K562 (cell line): ENCODE measurements at regions not wholly inside any gene's neighbourhood (a gene's known extent, or its start where the extent isn't known, plus 50 kb on each side); places are given as distances from the start of the nearest gene placed in this dataset.

Source experiments
- BDP1 ChIP-seq: IDR thresholded peaks from 3 replicates; pipeline ENCODE4 v1.6.1; 2011; ENCODE audit not compliant: insufficient read length, insufficient read depth
- CREB1 ChIP-seq, 2 experiments: sonication (generic) in 1 of 2; formaldehyde crosslinking in 1 of 2; IDR thresholded peaks; 2 replicates each; pipeline versions ENCODE4 v1.6.1 to v1.8.0; 2012 to 2022; ENCODE audit warnings: inconsistent platforms in 1 of 2, mild to moderate bottlenecking in 1 of 2, missing genetic modification reagents in 1 of 2, moderate library complexity in 1 of 2
- CSDE1 ChIP-seq, 2 experiments: fragments of 450-650 bp; IDR thresholded peaks; 2 replicates each; pipeline ENCODE4 v1.6.1; 2016; ENCODE audit warnings: mild to moderate bottlenecking in 1 of 2
- HMG20A ChIP-seq: fragments of 450-650 bp; formaldehyde crosslinking; conservative IDR thresholded peaks from 2 replicates; pipeline ENCODE4 v1.4.0; 2020; ENCODE audit warnings: mild to moderate bottlenecking, mixed read lengths
- NCOR1 ChIP-seq: fragments of 450-650 bp; IDR thresholded peaks from 2 replicates; pipeline ENCODE4 v1.6.1; 2016; ENCODE audit warnings: mild to moderate bottlenecking, moderate library complexity
- TFAM ChIP-seq: fragments of 250-450 bp; sonication (Bioruptor Pico); conservative IDR thresholded peaks from 2 replicates; pipeline ENCODE4 v1.5.0; 2021; ENCODE audit warnings: mild to moderate bottlenecking, moderate library complexity
- ZNF57 ChIP-seq: fragments of 450-650 bp; formaldehyde crosslinking; IDR thresholded peaks from 2 replicates; pipeline ENCODE4 v1.4.0; 2020; ENCODE audit warnings: mild to moderate bottlenecking, moderate library complexity
- TF ChIP-seq, protein P1 (sequence below), 2 experiments: fragments of 450-650 bp; IDR thresholded peaks; 2 replicates each; pipeline ENCODE4 v1.6.1; 2016; ENCODE audit warnings: mild to moderate bottlenecking in 2 of 2, borderline replicate concordance in 1 of 2, low read depth in 1 of 2, moderate library complexity in 1 of 2
- TF ChIP-seq, protein P2 (sequence below): sonication (generic); IDR thresholded peaks from 2 replicates; pipeline ENCODE4 v1.6.1; 2016
- TF ChIP-seq, protein P3 (sequence below): fragments of 450-650 bp; formaldehyde crosslinking; IDR thresholded peaks from 2 replicates; pipeline ENCODE4 v1.4.0; 2020; ENCODE audit warnings: mild to moderate bottlenecking, moderate library complexity
- TF ChIP-seq, protein P4 (sequence below): fragments of 450-650 bp; IDR thresholded peaks from one replicate; pipeline ENCODE4 v1.6.1; 2018; ENCODE audit warnings: mild to moderate bottlenecking, moderate library complexity; ENCODE audit not compliant: partially characterized antibody

DNA sequence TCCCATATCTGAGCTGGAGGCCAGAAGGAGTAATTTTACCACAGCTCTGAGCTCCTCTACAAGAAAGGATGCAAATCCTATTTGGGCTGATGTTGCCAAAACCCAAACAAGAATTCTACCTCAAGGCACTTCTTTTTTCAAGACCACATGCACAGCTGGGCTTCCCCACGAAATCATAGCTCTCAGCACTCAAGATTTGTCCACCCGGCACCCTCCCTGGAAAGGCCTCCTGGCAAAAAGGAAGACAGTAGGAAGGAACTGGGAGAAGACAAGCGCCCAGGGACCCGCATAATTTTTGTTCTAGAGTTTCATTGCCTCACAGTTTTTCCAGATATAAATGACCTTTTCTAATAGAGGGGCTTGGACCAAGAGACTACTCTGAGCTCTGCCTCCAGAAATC is 90.5 kb downstream of the BANF2 start (continued):
- TF ChIP-seq, protein P1, sequence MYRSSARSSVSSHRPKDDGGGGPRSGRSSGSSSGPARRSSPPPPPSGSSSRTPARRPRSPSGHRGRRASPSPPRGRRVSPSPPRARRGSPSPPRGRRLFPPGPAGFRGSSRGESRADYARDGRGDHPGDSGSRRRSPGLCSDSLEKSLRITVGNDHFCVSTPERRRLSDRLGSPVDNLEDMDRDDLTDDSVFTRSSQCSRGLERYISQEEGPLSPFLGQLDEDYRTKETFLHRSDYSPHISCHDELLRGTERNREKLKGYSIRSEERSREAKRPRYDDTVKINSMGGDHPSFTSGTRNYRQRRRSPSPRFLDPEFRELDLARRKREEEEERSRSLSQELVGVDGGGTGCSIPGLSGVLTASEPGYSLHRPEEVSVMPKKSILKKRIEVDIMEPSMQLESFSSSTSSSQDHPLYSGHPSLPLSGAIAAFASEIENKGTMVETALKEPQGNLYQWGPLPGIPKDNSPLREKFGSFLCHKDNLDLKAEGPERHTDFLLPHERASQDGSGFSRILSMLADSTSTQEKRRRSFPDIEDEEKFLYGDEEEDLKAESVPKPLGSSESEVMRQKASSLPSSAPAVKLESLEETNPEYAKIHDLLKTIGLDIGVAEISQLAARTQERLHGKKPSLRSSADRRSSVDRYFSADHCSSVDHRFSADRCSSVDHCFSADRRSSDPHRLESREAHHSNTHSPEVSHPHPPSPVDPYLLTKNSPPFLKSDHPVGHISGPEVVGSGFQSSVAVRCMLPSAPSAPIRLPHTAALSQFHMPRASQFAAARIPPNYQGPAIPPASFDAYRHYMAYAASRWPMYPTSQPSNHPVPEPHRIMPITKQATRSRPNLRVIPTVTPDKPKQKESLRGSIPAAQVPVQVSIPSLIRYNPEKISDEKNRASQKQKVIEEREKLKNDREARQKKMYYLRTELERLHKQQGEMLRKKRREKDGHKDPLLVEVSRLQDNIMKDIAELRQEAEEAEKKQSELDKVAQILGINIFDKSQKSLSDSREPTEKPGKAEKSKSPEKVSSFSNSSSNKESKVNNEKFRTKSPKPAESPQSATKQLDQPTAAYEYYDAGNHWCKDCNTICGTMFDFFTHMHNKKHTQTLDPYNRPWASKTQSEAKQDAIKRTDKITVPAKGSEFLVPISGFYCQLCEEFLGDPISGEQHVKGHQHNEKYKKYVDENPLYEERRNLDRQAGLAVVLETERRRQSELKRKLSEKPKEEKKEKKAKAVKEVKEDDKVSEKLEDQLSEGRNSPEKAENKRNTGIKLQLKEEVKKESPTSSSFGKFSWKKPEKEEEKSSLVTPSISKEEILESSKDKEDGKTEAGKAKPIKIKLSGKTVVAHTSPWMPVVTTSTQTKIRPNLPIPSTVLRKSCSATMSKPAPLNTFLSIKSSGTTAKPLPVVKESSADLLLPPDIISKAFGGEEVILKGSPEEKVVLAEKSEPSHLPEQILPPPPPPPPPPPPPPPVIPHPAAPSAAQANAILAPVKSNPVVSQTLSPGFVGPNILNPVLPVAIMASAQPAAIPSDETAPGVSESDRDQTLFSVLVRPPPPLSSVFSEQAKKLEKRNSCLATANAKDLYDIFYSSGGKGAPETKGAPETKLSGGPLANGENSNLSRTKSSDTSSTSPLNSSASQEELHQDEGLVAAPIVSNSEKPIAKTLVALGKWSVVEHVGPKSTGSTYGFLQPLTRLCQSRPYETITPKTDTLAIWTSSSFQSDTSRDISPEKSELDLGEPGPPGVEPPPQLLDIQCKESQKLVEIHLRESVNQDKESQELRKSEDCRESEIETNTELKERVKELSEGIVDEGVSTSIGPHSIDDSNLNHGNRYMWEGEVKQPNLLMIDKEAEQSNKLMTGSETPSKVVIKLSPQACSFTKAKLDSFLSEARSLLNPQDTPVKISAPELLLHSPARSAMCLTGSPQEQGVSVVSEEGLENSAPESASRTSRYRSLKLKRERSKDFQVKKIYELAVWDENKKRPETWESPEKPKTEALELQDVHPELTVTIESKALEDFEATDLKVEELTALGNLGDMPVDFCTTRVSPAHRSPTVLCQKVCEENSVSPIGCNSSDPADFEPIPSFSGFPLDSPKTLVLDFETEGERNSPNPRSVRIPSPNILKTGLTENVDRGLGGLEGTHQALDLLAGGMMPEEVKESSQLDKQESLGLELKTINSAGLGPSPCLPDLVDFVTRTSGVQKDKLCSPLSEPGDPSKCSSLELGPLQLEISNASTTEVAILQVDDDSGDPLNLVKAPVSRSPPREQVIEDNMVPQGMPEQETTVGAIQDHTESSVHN (IDR thresholded peaks at IDR 0.05; ENCODE audit: borderline replicate concordance in 1 of 2, low read depth in 1 of 2) = no peak
- no peak for TF ChIP-seq CREB1 (IDR thresholded peaks at IDR 0.05)
- TF ChIP-seq CREB1 (CRISPR knock-in tag; IDR thresholded peaks at IDR 0.05) = no peak
- TF ChIP-seq, protein P2, sequence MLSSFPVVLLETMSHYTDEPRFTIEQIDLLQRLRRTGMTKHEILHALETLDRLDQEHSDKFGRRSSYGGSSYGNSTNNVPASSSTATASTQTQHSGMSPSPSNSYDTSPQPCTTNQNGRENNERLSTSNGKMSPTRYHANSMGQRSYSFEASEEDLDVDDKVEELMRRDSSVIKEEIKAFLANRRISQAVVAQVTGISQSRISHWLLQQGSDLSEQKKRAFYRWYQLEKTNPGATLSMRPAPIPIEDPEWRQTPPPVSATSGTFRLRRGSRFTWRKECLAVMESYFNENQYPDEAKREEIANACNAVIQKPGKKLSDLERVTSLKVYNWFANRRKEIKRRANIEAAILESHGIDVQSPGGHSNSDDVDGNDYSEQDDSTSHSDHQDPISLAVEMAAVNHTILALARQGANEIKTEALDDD = no peak
- no peak for TF ChIP-seq BDP1
- TF ChIP-seq ZNF57 (CRISPR knock-in tag) = no peak
- TF ChIP-seq, protein P3, sequence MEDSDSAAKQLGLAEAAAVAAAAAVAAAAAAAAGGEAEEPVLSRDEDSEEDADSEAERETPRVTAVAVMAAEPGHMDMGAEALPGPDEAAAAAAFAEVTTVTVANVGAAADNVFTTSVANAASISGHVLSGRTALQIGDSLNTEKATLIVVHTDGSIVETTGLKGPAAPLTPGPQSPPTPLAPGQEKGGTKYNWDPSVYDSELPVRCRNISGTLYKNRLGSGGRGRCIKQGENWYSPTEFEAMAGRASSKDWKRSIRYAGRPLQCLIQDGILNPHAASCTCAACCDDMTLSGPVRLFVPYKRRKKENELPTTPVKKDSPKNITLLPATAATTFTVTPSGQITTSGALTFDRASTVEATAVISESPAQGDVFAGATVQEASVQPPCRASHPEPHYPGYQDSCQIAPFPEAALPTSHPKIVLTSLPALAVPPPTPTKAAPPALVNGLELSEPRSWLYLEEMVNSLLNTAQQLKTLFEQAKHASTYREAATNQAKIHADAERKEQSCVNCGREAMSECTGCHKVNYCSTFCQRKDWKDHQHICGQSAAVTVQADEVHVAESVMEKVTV (CRISPR knock-in tag) = no peak
- TF ChIP-seq, protein P4, sequence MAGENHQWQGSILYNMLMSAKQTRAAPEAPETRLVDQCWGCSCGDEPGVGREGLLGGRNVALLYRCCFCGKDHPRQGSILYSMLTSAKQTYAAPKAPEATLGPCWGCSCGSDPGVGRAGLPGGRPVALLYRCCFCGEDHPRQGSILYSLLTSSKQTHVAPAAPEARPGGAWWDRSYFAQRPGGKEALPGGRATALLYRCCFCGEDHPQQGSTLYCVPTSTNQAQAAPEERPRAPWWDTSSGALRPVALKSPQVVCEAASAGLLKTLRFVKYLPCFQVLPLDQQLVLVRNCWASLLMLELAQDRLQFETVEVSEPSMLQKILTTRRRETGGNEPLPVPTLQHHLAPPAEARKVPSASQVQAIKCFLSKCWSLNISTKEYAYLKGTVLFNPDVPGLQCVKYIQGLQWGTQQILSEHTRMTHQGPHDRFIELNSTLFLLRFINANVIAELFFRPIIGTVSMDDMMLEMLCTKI = no peak
- TF ChIP-seq HMG20A (CRISPR knock-in tag) = no peak
- TF ChIP-seq NCOR1 = no peak
- TF ChIP-seq TFAM (CRISPR knock-in tag) = no peak
- TF ChIP-seq CSDE1 (IDR thresholded peaks at IDR 0.05) = no peak
